ENCODE measurements at regions not wholly inside any gene's neighbourhood (a gene's known extent, or its start where the extent isn't known, plus 50 kb on each side); places are given as distances from the start of the nearest gene placed in this dataset.

DNA sequence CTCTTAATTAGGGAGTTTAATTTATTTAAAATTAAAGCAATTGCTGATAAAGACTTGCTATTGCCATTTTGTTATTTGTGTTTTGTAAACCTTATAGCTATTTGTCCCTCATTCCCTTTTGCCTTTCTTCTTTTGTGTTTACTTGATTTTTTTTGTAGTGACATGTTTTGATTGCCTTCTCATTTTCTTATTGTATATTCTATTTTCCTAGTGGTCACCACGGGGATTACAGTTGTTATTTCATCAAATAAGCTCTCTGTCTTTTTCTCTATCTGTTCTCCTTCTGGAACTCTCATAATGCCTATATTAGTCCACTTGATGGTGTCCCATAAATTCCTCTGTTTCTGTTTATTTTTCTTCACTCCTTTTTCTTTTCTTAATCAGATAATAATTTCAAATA, 64.4 kb upstream of the FRY start (continued):
- TF ChIP-seq, protein P1, sequence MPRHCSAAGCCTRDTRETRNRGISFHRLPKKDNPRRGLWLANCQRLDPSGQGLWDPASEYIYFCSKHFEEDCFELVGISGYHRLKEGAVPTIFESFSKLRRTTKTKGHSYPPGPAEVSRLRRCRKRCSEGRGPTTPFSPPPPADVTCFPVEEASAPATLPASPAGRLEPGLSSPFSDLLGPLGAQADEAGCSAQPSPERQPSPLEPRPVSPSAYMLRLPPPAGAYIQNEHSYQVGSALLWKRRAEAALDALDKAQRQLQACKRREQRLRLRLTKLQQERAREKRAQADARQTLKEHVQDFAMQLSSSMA (CRISPR knock-in tag; IDR thresholded peaks at IDR 0.05): no peak
- TF ChIP-seq ZNF234 (CRISPR knock-in tag; conservative IDR thresholded peaks at IDR 0.05) (no peak), RNF219 (CRISPR knock-in tag; IDR thresholded peaks at IDR 0.05) (no peak), MBD4 (IDR thresholded peaks at IDR 0.05; ENCODE audit: borderline replicate concordance, low read length) (no peak), MXI1 (IDR thresholded peaks at IDR 0.05; ENCODE audit: borderline replicate concordance, low read depth, low read length) (no peak)

GRCh38 chr13:31968473-31968872, 63.1 kb upstream of the FRY start:
- DNase-seq (ENCODE audit: low spot score) (no peak), ATAC-seq (no peak), FAIRE-seq (no peak)
- Histone ChIP-seq H3K27me3 (ENCODE audit: control insufficient read depth in 1 of 2, insufficient read depth in 2 of 2, low read length in 2 of 2) (no peaks in the 10 kb centered on the region; a peak in 1 of 5 replicates), H3K4me2 (ENCODE audit: low read depth, low read length) (no peak overlapping the region), H3K9ac (ENCODE audit: insufficient read depth, low read depth, low read length) (no peak overlapping the region), H3K4me3 (replicated peaks in 1 of 3; ENCODE audit: insufficient read depth in 1 of 3, low read depth in 2 of 3, low read length in 3 of 3) (no peak overlapping the region), H3K4me1 (ENCODE audit: insufficient read depth, low read length) (no peaks in the 10 kb centered on the region), H3K27ac (ENCODE audit: extremely low read length, insufficient read depth, low read length) (no peak overlapping the region), H3K9me3 (ENCODE audit: low read length) (no peaks in the 10 kb centered on the region), H3K79me2 (ENCODE audit: insufficient read depth, low read length) (no peaks in the 10 kb centered on the region), H3K36me3 (replicated peaks in 1 of 2; ENCODE audit: control insufficient read depth in 1 of 2, insufficient read depth in 2 of 2, low read length in 2 of 2) (no peaks in the 10 kb centered on the region), H4K20me1 (ENCODE audit: insufficient read depth, low read length) (no peaks in the 10 kb centered on the region), H2AFZ (ENCODE audit: low read length) (no peak overlapping the region)
- in situ Hi-C loops (cut with HindIII; ENCODE audit: extremely low pct_ligation_motif_present, low pct_unique_long_range_greater_than_20kb) (no loop called here), intact Hi-C loops (cut with micrococcal nuclease; ENCODE audit: unreplicated experiment) (no loop called here)
- POLR2A ChIA-PET: no interaction called here
- TF ChIP-seq NR1H2 (CRISPR knock-in tag; IDR thresholded peaks at IDR 0.05; ENCODE audit: borderline replicate concordance, low read depth) (no peak), MAFG (CRISPR knock-in tag; IDR thresholded peaks at IDR 0.05) (no peak), CREB1 (IDR thresholded peaks at IDR 0.05) (no peak), CREB1 (CRISPR knock-in tag; IDR thresholded peaks at IDR 0.05) (no peak), ZMYM4 (CRISPR knock-in tag; IDR thresholded peaks at IDR 0.05) (no peak), ZNF143 (CRISPR knock-in tag; IDR thresholded peaks at IDR 0.05) (no peak), ZNF564 (CRISPR knock-in tag; IDR thresholded peaks at IDR 0.05) (no peak)
- TF ChIP-seq, protein P2, sequence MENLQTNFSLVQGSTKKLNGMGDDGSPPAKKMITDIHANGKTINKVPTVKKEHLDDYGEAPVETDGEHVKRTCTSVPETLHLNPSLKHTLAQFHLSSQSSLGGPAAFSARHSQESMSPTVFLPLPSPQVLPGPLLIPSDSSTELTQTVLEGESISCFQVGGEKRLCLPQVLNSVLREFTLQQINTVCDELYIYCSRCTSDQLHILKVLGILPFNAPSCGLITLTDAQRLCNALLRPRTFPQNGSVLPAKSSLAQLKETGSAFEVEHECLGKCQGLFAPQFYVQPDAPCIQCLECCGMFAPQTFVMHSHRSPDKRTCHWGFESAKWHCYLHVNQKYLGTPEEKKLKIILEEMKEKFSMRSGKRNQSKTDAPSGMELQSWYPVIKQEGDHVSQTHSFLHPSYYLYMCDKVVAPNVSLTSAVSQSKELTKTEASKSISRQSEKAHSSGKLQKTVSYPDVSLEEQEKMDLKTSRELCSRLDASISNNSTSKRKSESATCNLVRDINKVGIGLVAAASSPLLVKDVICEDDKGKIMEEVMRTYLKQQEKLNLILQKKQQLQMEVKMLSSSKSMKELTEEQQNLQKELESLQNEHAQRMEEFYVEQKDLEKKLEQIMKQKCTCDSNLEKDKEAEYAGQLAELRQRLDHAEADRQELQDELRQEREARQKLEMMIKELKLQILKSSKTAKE (CRISPR knock-in tag; IDR thresholded peaks at IDR 0.05; ENCODE audit: borderline replicate concordance): no peak
- TF ChIP-seq, protein P3, sequence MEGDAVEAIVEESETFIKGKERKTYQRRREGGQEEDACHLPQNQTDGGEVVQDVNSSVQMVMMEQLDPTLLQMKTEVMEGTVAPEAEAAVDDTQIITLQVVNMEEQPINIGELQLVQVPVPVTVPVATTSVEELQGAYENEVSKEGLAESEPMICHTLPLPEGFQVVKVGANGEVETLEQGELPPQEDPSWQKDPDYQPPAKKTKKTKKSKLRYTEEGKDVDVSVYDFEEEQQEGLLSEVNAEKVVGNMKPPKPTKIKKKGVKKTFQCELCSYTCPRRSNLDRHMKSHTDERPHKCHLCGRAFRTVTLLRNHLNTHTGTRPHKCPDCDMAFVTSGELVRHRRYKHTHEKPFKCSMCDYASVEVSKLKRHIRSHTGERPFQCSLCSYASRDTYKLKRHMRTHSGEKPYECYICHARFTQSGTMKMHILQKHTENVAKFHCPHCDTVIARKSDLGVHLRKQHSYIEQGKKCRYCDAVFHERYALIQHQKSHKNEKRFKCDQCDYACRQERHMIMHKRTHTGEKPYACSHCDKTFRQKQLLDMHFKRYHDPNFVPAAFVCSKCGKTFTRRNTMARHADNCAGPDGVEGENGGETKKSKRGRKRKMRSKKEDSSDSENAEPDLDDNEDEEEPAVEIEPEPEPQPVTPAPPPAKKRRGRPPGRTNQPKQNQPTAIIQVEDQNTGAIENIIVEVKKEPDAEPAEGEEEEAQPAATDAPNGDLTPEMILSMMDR (CRISPR knock-in tag; IDR thresholded peaks at IDR 0.05): no peak
- no TSS peak for BruUV-seq (replicated peaks)
- CTCF ChIA-PET (ENCODE audit: low intra/inter-chr PET ratio, low total read pairs): no interaction called here
- 13% methylated on average over 3 of the region's 3 CpGs for whole genome bisulfite sequencing (ENCODE audit: low lambda C conversion rate)
